ENCODE measurements at regions not wholly inside any gene's neighbourhood (a gene's known extent, or its start where the extent isn't known, plus 50 kb on each side); places are given as distances from the start of the nearest gene placed in this dataset.

DNA sequence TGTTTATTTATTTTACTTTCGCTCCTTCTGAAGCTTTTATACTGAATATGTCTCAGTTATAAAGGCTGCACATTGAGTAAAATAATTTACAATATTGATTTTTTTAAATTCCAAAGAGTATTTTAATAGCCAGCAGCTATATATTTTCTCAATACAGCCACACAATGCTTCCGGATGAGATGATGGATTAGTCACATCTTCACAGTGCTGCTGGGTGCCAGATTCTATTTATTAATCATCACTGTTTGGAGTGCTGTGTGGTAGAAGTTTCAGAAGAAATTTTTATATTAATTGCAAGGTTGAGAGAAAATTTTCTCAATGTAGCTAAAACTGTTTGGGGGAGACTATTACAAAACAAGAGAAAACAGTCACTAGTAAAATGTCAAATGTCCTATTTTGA lies 989.8 kb downstream of the TLE4 start:
- TF ChIP-seq, protein P1, sequence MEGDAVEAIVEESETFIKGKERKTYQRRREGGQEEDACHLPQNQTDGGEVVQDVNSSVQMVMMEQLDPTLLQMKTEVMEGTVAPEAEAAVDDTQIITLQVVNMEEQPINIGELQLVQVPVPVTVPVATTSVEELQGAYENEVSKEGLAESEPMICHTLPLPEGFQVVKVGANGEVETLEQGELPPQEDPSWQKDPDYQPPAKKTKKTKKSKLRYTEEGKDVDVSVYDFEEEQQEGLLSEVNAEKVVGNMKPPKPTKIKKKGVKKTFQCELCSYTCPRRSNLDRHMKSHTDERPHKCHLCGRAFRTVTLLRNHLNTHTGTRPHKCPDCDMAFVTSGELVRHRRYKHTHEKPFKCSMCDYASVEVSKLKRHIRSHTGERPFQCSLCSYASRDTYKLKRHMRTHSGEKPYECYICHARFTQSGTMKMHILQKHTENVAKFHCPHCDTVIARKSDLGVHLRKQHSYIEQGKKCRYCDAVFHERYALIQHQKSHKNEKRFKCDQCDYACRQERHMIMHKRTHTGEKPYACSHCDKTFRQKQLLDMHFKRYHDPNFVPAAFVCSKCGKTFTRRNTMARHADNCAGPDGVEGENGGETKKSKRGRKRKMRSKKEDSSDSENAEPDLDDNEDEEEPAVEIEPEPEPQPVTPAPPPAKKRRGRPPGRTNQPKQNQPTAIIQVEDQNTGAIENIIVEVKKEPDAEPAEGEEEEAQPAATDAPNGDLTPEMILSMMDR (conservative IDR thresholded peaks at IDR 0.05; ENCODE audit: low read length) = no peak
- no peak for TF ChIP-seq EZH2phosphoT487 (IDR thresholded peaks at IDR 0.05; ENCODE audit: borderline replicate concordance)

All from Loucy (cell line).